ENCODE measurements at regions not wholly inside any gene's neighbourhood (a gene's known extent, or its start where the extent isn't known, plus 50 kb on each side); places are given as distances from the start of the nearest gene placed in this dataset.

DNA sequence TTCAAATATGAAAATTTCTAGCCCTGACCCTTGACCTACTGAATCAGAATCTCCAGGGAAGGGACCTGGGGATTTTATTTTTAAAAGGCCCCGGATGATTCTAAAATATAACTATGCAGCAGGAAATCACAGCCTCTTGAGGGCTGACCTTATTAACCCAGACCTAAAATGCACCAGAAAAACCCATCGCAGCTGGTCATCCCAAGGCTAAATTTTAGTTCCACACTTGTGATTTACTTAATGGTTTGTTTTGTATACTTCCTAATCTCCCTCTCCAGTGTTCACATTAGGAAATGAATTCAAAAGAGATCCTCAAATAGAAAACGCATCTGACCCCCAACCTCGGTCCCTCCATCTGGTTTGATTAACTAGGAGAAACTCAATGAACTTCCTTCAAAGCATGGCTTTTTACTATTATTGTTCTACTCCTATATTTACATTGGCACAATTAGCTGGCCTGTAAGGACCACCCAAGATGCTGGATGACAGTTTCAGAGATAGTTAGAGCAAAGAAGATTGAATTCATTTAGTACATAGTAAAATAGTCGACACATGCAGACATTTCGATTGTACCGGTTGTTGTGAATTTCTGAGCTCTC is 147.8 kb upstream of the MED14 start:
- no peak for TF ChIP-seq POLR2A (IDR thresholded peaks at IDR 0.05)
- TF ChIP-seq, protein P1, sequence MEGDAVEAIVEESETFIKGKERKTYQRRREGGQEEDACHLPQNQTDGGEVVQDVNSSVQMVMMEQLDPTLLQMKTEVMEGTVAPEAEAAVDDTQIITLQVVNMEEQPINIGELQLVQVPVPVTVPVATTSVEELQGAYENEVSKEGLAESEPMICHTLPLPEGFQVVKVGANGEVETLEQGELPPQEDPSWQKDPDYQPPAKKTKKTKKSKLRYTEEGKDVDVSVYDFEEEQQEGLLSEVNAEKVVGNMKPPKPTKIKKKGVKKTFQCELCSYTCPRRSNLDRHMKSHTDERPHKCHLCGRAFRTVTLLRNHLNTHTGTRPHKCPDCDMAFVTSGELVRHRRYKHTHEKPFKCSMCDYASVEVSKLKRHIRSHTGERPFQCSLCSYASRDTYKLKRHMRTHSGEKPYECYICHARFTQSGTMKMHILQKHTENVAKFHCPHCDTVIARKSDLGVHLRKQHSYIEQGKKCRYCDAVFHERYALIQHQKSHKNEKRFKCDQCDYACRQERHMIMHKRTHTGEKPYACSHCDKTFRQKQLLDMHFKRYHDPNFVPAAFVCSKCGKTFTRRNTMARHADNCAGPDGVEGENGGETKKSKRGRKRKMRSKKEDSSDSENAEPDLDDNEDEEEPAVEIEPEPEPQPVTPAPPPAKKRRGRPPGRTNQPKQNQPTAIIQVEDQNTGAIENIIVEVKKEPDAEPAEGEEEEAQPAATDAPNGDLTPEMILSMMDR (IDR thresholded peaks at IDR 0.05 in 4 of 5, conservative IDR thresholded peaks at IDR 0.05 in 1 of 5), result no peak

Data from gastrocnemius medialis (tissue), 4 donors.